GM23338 (cell line): ENCODE measurements at regions not wholly inside any gene's neighbourhood (a gene's known extent, or its start where the extent isn't known, plus 50 kb on each side); places are given as distances from the start of the nearest gene placed in this dataset.

Experiments used
- ATAC-seq: fragments of 200-7000 bp; cut with Tn5 transposase; 3 replicates; pipeline ENCODE4 v1.9.1; 2020
- DNase-seq: peaks from one replicate; pipeline ENCODE4 v3.0.0-alpha.2; 2015; ENCODE audit warnings: low spot score
- H2AFZ ChIP-seq: fragments of 200-600 bp; sonication (generic); 2 replicates; pipeline ENCODE4 v1.8.0; 2016; ENCODE audit warnings: antibody characterized with exemption, mild to moderate bottlenecking, moderate library complexity
- H3F3A ChIP-seq: fragments of 200-600 bp; sonication (generic); replicated peaks from 2 replicates; pipeline ENCODE4 v1.8.0; 2017; ENCODE audit warnings: antibody characterized with exemption, mixed run types, low read depth
- H3K27ac ChIP-seq: fragments of 200-600 bp; sonication (generic); 2 replicates; pipeline ENCODE4 v1.6.1; 2016; ENCODE audit warnings: low read depth
- H3K27me3 ChIP-seq: fragments of 200-600 bp; sonication (generic); 2 replicates; pipeline ENCODE4 v1.8.0; 2016; ENCODE audit warnings: mild to moderate bottlenecking, mixed run types, moderate library complexity; ENCODE audit not compliant: insufficient read depth
- H3K36me3 ChIP-seq: fragments of 200-600 bp; sonication (generic); 2 replicates; pipeline ENCODE4 v1.8.0; 2016; ENCODE audit warnings: mild to moderate bottlenecking; ENCODE audit not compliant: insufficient read depth
- H3K4me1 ChIP-seq: fragments of 200-600 bp; sonication (generic); 2 replicates; pipeline ENCODE4 v1.8.0; 2016; ENCODE audit warnings: mild to moderate bottlenecking, moderate library complexity; ENCODE audit not compliant: insufficient read depth
- H3K4me2 ChIP-seq: fragments of 200-600 bp; sonication (generic); 2 replicates; pipeline ENCODE4 v1.7.1; 2017; ENCODE audit warnings: mixed run types
- H3K4me3 ChIP-seq: fragments of 200-600 bp; sonication (generic); 2 replicates; pipeline ENCODE4 v1.6.1; 2016; ENCODE audit warnings: mixed run types
- H3K79me2 ChIP-seq: fragments of 200-600 bp; sonication (generic); replicated peaks from 2 replicates; pipeline ENCODE4 v1.8.0; 2017; ENCODE audit warnings: mild to moderate bottlenecking; ENCODE audit not compliant: insufficient read depth
- H3K9me2 ChIP-seq: fragments of 200-600 bp; sonication (generic); 2 replicates; pipeline ENCODE4 v1.8.0; 2017; ENCODE audit not compliant: insufficient read depth
- H4K20me1 ChIP-seq: fragments of 200-600 bp; sonication (generic); replicated peaks from 2 replicates; pipeline ENCODE4 v1.8.0; 2017; ENCODE audit warnings: mild to moderate bottlenecking; ENCODE audit not compliant: insufficient read depth
- H3K27ac Mint-ChIP-seq: 2 replicates; pipeline ENCODE4 v1.8.0; 2020; ENCODE audit warnings: inconsistent platforms, mild to moderate bottlenecking, moderate library complexity, mixed read lengths
- H3K27me3 Mint-ChIP-seq: 3 replicates; pipeline ENCODE4 v1.8.0; 2022; ENCODE audit warnings: low read depth, mild to moderate bottlenecking, moderate library complexity, mixed read lengths, inconsistent platforms; ENCODE audit not compliant: insufficient read depth, poor library complexity
- H3K36me3 Mint-ChIP-seq: 3 replicates; pipeline ENCODE4 v1.8.0; 2021; ENCODE audit warnings: low read depth, mild to moderate bottlenecking, inconsistent platforms, moderate library complexity, mixed read lengths
- H3K4me1 Mint-ChIP-seq: 3 replicates; pipeline ENCODE4 v1.8.0; 2020; ENCODE audit warnings: mild to moderate bottlenecking, inconsistent platforms, mixed read lengths
- H3K4me3 Mint-ChIP-seq: 3 replicates; pipeline ENCODE4 v1.8.0; 2021; ENCODE audit warnings: moderate library complexity, mild to moderate bottlenecking, inconsistent platforms, mixed read lengths
- H3K9me3 Mint-ChIP-seq: 3 replicates; pipeline ENCODE4 v1.8.0; 2020; ENCODE audit warnings: moderate library complexity, mild to moderate bottlenecking, inconsistent platforms, mixed read lengths
- CREB1 ChIP-seq: fragments of 250-450 bp; sonication (Bioruptor Pico); IDR thresholded peaks from 2 replicates; pipeline ENCODE4 v1.5.0; 2020; ENCODE audit warnings: low read depth, mild to moderate bottlenecking, moderate library complexity
- EZH2 ChIP-seq: fragments of 200-600 bp; sonication (generic); IDR thresholded peaks from one replicate; pipeline ENCODE4 v1.8.0; 2017; ENCODE audit warnings: antibody characterized with exemption, mild to moderate bottlenecking, low read depth; ENCODE audit not compliant: unreplicated experiment
- EZH2phosphoT487 ChIP-seq: fragments of 200-600 bp; sonication (generic); IDR thresholded peaks from one replicate; pipeline ENCODE4 v1.8.1; 2018; ENCODE audit warnings: antibody characterized with exemption; ENCODE audit not compliant: unreplicated experiment
- JUNB ChIP-seq: IDR thresholded peaks from one replicate; pipeline ENCODE4 v1.6.1; 2016; ENCODE audit warnings: antibody characterized with exemption; ENCODE audit not compliant: unreplicated experiment
- NANOG ChIP-seq: IDR thresholded peaks from 2 replicates; pipeline ENCODE4 v1.6.1; 2016; ENCODE audit warnings: antibody characterized with exemption, borderline replicate concordance
- POLR2AphosphoS5 ChIP-seq: IDR thresholded peaks from 2 replicates; pipeline ENCODE4 v1.6.1; 2016; ENCODE audit warnings: antibody characterized with exemption, low read depth
- STAT1 ChIP-seq: IDR thresholded peaks from one replicate; pipeline ENCODE4 v1.6.1; 2016; ENCODE audit warnings: antibody characterized with exemption; ENCODE audit not compliant: unreplicated experiment
- ZNF114 ChIP-seq: fragments of 250-450 bp; sonication (Bioruptor Pico); IDR thresholded peaks from 2 replicates; pipeline ENCODE4 v1.5.0; 2020; ENCODE audit warnings: mild to moderate bottlenecking, moderate library complexity
- ZNF331 ChIP-seq: fragments of 250-450 bp; sonication (Bioruptor Pico); IDR thresholded peaks from 2 replicates; pipeline ENCODE4 v1.5.0; 2020; ENCODE audit warnings: low read depth, mild to moderate bottlenecking, moderate library complexity
- TF ChIP-seq, protein P1 (sequence below), 2 experiments: fragments of 200-600 bp in 1 of 2; sonication (generic) in 1 of 2; conservative IDR thresholded peaks; 2 replicates each; pipeline versions ENCODE4 v1.5.1 to v1.6.1; 2016 to 2017; ENCODE audit warnings: antibody characterized with exemption in 2 of 2, low read depth in 2 of 2, mild to moderate bottlenecking in 2 of 2, moderate library complexity in 1 of 2
- TF ChIP-seq, protein P2 (sequence below): IDR thresholded peaks from one replicate; pipeline ENCODE4 v1.6.1; 2018; ENCODE audit warnings: antibody characterized with exemption; ENCODE audit not compliant: unreplicated experiment
- TF ChIP-seq, protein P3 (sequence below): fragments of 250-450 bp; sonication (Bioruptor Pico); IDR thresholded peaks from 2 replicates; pipeline ENCODE4 v1.5.0; 2020; ENCODE audit warnings: mild to moderate bottlenecking, moderate library complexity
- TF ChIP-seq, protein P4 (sequence below): IDR thresholded peaks from 2 replicates; pipeline ENCODE4 v1.6.1; 2016; ENCODE audit warnings: antibody characterized with exemption

DNA sequence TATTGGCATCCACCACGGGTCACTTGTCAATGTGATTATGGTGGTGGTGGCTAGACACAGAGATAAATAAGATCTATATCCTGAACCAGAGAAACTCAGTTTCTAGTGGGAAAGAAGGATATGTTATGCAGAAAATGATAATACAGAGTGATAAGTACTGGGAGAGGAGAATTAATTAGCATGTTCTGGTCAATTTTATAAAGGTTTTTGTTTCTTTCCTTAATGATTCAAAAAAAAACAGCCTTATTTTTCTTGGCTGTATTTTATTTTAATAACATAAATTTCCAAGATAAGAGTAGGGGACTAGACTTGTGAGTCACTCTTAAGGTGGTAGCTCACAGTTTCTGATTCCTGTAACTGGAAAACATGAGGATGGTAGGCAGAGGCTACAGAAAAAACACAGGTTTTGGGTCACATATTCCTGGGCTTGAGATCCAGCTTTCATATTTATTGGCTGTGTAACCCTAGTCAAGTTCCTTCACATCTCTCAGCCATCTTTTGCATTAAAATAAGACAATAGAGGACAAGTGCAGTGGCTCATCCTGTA lies 350.3 kb upstream of the RPS23 start:
- H3K4me2 ChIP-seq, result no peak overlapping the region
- peaks cover 2% of the 10 kb centered on the region for H3K27me3 Mint-ChIP-seq
- H2AFZ ChIP-seq, result no peak overlapping the region
- no peaks in the 10 kb centered on the region for H3K36me3 ChIP-seq
- TF ChIP-seq EZH2 (no peak), POLR2AphosphoS5 (no peak), ZNF114 (no peak), STAT1 (no peak), EZH2phosphoT487 (no peak), NANOG (no peak), CREB1 (CRISPR knock-in tag) (no peak), ZNF331 (CRISPR knock-in tag) (no peak), JUNB (no peak)
- TF ChIP-seq, protein P1, sequence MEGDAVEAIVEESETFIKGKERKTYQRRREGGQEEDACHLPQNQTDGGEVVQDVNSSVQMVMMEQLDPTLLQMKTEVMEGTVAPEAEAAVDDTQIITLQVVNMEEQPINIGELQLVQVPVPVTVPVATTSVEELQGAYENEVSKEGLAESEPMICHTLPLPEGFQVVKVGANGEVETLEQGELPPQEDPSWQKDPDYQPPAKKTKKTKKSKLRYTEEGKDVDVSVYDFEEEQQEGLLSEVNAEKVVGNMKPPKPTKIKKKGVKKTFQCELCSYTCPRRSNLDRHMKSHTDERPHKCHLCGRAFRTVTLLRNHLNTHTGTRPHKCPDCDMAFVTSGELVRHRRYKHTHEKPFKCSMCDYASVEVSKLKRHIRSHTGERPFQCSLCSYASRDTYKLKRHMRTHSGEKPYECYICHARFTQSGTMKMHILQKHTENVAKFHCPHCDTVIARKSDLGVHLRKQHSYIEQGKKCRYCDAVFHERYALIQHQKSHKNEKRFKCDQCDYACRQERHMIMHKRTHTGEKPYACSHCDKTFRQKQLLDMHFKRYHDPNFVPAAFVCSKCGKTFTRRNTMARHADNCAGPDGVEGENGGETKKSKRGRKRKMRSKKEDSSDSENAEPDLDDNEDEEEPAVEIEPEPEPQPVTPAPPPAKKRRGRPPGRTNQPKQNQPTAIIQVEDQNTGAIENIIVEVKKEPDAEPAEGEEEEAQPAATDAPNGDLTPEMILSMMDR (conservative IDR thresholded peaks at IDR 0.05; ENCODE audit: low read depth in 2 of 2), result no peak
- TF ChIP-seq, protein P2, sequence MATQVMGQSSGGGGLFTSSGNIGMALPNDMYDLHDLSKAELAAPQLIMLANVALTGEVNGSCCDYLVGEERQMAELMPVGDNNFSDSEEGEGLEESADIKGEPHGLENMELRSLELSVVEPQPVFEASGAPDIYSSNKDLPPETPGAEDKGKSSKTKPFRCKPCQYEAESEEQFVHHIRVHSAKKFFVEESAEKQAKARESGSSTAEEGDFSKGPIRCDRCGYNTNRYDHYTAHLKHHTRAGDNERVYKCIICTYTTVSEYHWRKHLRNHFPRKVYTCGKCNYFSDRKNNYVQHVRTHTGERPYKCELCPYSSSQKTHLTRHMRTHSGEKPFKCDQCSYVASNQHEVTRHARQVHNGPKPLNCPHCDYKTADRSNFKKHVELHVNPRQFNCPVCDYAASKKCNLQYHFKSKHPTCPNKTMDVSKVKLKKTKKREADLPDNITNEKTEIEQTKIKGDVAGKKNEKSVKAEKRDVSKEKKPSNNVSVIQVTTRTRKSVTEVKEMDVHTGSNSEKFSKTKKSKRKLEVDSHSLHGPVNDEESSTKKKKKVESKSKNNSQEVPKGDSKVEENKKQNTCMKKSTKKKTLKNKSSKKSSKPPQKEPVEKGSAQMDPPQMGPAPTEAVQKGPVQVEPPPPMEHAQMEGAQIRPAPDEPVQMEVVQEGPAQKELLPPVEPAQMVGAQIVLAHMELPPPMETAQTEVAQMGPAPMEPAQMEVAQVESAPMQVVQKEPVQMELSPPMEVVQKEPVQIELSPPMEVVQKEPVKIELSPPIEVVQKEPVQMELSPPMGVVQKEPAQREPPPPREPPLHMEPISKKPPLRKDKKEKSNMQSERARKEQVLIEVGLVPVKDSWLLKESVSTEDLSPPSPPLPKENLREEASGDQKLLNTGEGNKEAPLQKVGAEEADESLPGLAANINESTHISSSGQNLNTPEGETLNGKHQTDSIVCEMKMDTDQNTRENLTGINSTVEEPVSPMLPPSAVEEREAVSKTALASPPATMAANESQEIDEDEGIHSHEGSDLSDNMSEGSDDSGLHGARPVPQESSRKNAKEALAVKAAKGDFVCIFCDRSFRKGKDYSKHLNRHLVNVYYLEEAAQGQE, result no peak
- TF ChIP-seq, protein P3, sequence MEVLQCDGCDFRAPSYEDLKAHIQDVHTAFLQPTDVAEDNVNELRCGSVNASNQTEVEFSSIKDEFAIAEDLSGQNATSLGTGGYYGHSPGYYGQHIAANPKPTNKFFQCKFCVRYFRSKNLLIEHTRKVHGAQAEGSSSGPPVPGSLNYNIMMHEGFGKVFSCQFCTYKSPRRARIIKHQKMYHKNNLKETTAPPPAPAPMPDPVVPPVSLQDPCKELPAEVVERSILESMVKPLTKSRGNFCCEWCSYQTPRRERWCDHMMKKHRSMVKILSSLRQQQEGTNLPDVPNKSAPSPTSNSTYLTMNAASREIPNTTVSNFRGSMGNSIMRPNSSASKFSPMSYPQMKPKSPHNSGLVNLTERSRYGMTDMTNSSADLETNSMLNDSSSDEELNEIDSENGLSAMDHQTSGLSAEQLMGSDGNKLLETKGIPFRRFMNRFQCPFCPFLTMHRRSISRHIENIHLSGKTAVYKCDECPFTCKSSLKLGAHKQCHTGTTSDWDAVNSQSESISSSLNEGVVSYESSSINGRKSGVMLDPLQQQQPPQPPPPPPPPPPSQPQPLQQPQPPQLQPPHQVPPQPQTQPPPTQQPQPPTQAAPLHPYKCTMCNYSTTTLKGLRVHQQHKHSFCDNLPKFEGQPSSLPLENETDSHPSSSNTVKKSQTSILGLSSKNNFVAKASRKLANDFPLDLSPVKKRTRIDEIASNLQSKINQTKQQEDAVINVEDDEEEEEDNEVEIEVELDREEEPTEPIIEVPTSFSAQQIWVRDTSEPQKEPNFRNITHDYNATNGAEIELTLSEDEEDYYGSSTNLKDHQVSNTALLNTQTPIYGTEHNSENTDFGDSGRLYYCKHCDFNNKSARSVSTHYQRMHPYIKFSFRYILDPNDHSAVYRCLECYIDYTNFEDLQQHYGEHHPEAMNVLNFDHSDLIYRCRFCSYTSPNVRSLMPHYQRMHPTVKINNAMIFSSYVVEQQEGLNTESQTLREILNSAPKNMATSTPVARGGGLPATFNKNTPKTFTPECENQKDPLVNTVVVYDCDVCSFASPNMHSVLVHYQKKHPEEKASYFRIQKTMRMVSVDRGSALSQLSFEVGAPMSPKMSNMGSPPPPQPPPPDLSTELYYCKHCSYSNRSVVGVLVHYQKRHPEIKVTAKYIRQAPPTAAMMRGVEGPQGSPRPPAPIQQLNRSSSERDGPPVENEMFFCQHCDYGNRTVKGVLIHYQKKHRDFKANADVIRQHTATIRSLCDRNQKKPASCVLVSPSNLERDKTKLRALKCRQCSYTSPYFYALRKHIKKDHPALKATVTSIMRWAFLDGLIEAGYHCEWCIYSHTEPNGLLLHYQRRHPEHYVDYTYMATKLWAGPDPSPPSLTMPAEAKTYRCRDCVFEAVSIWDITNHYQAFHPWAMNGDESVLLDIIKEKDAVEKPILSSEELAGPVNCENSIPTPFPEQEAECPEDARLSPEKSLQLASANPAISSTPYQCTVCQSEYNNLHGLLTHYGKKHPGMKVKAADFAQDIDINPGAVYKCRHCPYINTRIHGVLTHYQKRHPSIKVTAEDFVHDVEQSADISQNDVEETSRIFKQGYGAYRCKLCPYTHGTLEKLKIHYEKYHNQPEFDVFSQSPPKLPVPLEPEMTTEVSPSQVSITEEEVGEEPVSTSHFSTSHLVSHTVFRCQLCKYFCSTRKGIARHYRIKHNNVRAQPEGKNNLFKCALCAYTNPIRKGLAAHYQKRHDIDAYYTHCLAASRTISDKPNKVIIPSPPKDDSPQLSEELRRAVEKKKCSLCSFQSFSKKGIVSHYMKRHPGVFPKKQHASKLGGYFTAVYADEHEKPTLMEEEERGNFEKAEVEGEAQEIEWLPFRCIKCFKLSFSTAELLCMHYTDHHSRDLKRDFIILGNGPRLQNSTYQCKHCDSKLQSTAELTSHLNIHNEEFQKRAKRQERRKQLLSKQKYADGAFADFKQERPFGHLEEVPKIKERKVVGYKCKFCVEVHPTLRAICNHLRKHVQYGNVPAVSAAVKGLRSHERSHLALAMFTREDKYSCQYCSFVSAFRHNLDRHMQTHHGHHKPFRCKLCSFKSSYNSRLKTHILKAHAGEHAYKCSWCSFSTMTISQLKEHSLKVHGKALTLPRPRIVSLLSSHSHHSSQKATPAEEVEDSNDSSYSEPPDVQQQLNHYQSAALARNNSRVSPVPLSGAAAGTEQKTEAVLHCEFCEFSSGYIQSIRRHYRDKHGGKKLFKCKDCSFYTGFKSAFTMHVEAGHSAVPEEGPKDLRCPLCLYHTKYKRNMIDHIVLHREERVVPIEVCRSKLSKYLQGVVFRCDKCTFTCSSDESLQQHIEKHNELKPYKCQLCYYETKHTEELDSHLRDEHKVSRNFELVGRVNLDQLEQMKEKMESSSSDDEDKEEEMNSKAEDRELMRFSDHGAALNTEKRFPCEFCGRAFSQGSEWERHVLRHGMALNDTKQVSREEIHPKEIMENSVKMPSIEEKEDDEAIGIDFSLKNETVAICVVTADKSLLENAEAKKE, result no peak
- TF ChIP-seq, protein P4, sequence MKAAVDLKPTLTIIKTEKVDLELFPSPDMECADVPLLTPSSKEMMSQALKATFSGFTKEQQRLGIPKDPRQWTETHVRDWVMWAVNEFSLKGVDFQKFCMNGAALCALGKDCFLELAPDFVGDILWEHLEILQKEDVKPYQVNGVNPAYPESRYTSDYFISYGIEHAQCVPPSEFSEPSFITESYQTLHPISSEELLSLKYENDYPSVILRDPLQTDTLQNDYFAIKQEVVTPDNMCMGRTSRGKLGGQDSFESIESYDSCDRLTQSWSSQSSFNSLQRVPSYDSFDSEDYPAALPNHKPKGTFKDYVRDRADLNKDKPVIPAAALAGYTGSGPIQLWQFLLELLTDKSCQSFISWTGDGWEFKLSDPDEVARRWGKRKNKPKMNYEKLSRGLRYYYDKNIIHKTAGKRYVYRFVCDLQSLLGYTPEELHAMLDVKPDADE, result no peak
- H3K27ac ChIP-seq, result no peak overlapping the region
- no peaks in the 10 kb centered on the region for H3K4me1 ChIP-seq
- H3K4me3 ChIP-seq, result no peak overlapping the region
- H3K36me3 Mint-ChIP-seq, result no peaks in the 10 kb centered on the region; the same call in 2 of the 3 replicates
- H4K20me1 ChIP-seq, result no peaks in the 10 kb centered on the region
- no peaks in the 10 kb centered on the region for H3F3A ChIP-seq
- H3K4me1 Mint-ChIP-seq, result no peaks in the 10 kb centered on the region
- H3K27ac Mint-ChIP-seq, result no peak overlapping the region
- H3K9me3 Mint-ChIP-seq, result peaks cover 16% of the 10 kb centered on the region
- no peak overlapping the region for H3K4me3 Mint-ChIP-seq
- H3K9me2 ChIP-seq, result 0 out of 2 replicates have a peak, but pooled peaks cover 11% of the 10 kb centered on the region
- H3K27me3 ChIP-seq, result no peaks in the 10 kb centered on the region
- no peaks in the 10 kb centered on the region for H3K79me2 ChIP-seq
- ATAC-seq, result no peak
- DNase-seq, result no peak
